PC-9 (cell line): ENCODE measurements at regions not wholly inside any gene's neighbourhood (a gene's known extent, or its start where the extent isn't known, plus 50 kb on each side); places are given as distances from the start of the nearest gene placed in this dataset. TPM values are rescaled to one million over a fixed set of nuclear protein-coding genes. Genes with fewer than 3 reads are reported as not detected.

ENCODE experiments used
- microRNA-seq: library from miRNA; unstranded; fragments of <30 nt; microRNA quantifications from one replicate; pipeline ENCODE4 v1.2.0, GENCODE V29; 2021; ENCODE audit warnings: borderline number of aligned reads, borderline replicate concordance

Small RNAs in the stretch of these regions (microRNA-seq; reads per million reads assigned to microRNA genes)
- gene MIR378C = not detected
